NCI-H2196 (cell line): ENCODE measurements at regions not wholly inside any gene's neighbourhood (a gene's known extent, or its start where the extent isn't known, plus 50 kb on each side); places are given as distances from the start of the nearest gene placed in this dataset.

ENCODE experiments used
- DNase-seq: peaks from one replicate; lab custom pipeline; 2025; ENCODE audit not compliant: unreplicated experiment; lab: John Stamatoyannopoulos, UW

DNA sequence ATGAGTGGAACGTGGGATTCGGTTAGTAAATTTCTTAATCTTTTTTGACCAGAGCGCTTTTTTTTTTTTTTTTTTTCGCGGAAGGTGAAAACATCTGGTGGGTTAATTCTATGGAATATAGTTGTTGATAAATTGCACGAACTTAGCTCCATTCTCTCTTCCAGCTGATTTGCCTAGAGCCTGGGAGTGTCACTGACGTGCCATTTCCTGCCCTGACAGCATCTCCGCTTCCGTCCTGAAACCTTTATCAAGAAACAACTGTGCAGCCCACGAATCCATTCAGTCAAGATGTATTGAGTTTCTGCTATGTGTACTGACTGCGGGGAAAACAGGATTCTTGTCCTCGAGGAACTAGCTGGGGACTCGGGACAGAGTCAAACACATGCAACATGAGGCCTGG is 59.5 kb upstream of the TGM3 start:
- no peak for DNase-seq

DNA sequence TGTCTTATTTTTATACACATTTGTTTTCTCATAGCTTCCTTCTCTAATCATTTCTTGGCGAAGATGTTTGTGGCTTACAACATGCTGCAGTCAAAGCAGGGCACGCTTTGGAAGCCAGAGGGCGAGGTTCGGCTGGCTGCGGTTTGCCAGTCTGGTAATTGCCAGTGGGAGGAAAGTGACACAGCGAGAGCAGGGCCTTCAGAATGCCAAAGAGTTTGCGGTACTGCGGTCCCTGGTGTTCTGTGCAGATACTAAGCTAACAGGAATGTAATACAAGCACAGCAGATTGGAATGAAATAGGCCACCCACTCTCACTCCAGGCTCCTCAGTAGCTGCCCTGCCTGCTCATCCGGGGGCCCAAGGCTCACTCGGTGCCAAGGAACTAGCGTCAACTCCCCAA is 58.7 kb upstream of the TGM3 start:
- no peak for DNase-seq

GRCh38 chr20:2238601-2239000 is 57.2 kb upstream of the TGM3 start:
- no peak for DNase-seq

GRCh38 chr20:2240835-2241234 is 55.0 kb upstream of the TGM3 start:
- DNase-seq: no peak

- no peak for DNase-seq
These were observed 53.1 kb upstream of the TGM3 start for GRCh38 chr20:2242678-2243077.

GRCh38 chr20:2244523-2244922 is 51.3 kb upstream of the TGM3 start:
- no peak for DNase-seq

GRCh38 chr20:2244993-2245392 is 50.8 kb upstream of the TGM3 start:
- DNase-seq: no peak

- no peak for DNase-seq
These were observed 50.2 kb upstream of the TGM3 start for GRCh38 chr20:2245637-2246036.
